Activated B cell treated with CpG ODN at 0.5 μM for 24 hours (primary cell): ENCODE measurements at regions not wholly inside any gene's neighbourhood (a gene's known extent, or its start where the extent isn't known, plus 50 kb on each side); places are given as distances from the start of the nearest gene placed in this dataset.
A peak's percentile ranks its signal among the peaks of the same experiment; 100 is the strongest.

Experiments
- ATAC-seq: fragments of 200-7000 bp; cut with Tn5 transposase; one replicate; pipeline ENCODE4 v1.10.0; 2021; ENCODE audit warnings: low read depth, mild to moderate bottlenecking, moderate library complexity
- CTCF ChIA-PET: fragments of 350-600 bp; sonication (Branson Sonifier 250); formaldehyde crosslinking; loops from one replicate; lab custom pipeline; 2021; ENCODE audit warnings: antibody characterized with exemption; lab: Charles Lee
- POLR2A ChIA-PET: fragments of 350-600 bp; sonication (Branson Sonifier 250); formaldehyde crosslinking; loops from one replicate; lab custom pipeline; 2021; ENCODE audit warnings: antibody characterized with exemption; lab: Charles Lee
- DNase-seq: peaks from one replicate; pipeline ENCODE4 v3.0.0; 2022
- H3K27ac Mint-ChIP-seq: one replicate; pipeline ENCODE4 v1.8.0; 2020; ENCODE audit warnings: mixed read lengths
- H3K27me3 Mint-ChIP-seq: one replicate; pipeline ENCODE4 v1.8.0; 2021; ENCODE audit warnings: mixed read lengths
- H3K36me3 Mint-ChIP-seq: one replicate; pipeline ENCODE4 v1.8.0; 2021; ENCODE audit warnings: low read depth, mixed read lengths
- H3K4me1 Mint-ChIP-seq: one replicate; pipeline ENCODE4 v1.8.0; 2021; ENCODE audit warnings: mixed read lengths
- H3K4me3 Mint-ChIP-seq: one replicate; pipeline ENCODE4 v1.8.0; 2020; ENCODE audit warnings: mild to moderate bottlenecking, mixed read lengths
- H3K9me3 Mint-ChIP-seq: one replicate; pipeline ENCODE4 v1.8.0; 2020; ENCODE audit warnings: mixed read lengths
- CTCF ChIP-seq: fragments of 200-600 bp; IDR thresholded peaks from one replicate; pipeline ENCODE4 v1.8.0; 2022; ENCODE audit warnings: antibody characterized with exemption, mild to moderate bottlenecking
- intact Hi-C: fragments of 100-400 bp; cut with micrococcal nuclease; formaldehyde crosslinking; loops from one replicate; pipeline ENCODE4 v1.15.1; 2024

- Mint-ChIP-seq H3K9me3 (no peaks in the 10 kb centered on the region), H3K4me3 (peak overlapping the region; percentile 95), H3K27ac (peak overlapping the region; percentile 95), H3K36me3 (peaks cover 63% of the 10 kb centered on the region), H3K27me3 (peaks cover 1% of the 10 kb centered on the region), H3K4me1 (peaks cover 52% of the 10 kb centered on the region)
- intact Hi-C loops: no loop called here
- ChIA-PET POLR2A (interaction anchor here (0.6 to 3.6 kb wide), 14 partner anchors 12 to 907 kb away, joined by 3 to 59 read pairs (median 4); partner anchors contain the start of genes SEC14L1 and TNRC6C), CTCF (interaction anchor here (0.6 to 1.0 kb wide), 3 partner anchors 12 to 235 kb away, joined by 3 to 4 read pairs (median 3); no protein-coding TSS in a partner anchor)
- no peak for TF ChIP-seq CTCF
- no peak for DNase-seq
- no peak for ATAC-seq
These were observed 50.3 kb upstream of the SEC14L1 start for GRCh38 chr17:77090476-77090875.
